Esophagus squamous epithelium (tissue), 4 donors: ENCODE measurements at regions not wholly inside any gene's neighbourhood (a gene's known extent, or its start where the extent isn't known, plus 50 kb on each side); places are given as distances from the start of the nearest gene placed in this dataset.

Experiments
- CTCF ChIP-seq, 6 experiments: fragments of 450-650 bp in 4 of 6; fragments of 200-600 bp in 2 of 6; sonication (generic) in 2 of 6; IDR thresholded peaks; one replicate each; pipeline ENCODE4 v1.5.1; 2016 to 2019; ENCODE audit warnings: antibody characterized with exemption in 6 of 6, mild to moderate bottlenecking in 4 of 6, moderate library complexity in 4 of 6
- POLR2A ChIP-seq, 4 donors: fragments of 450-650 bp; IDR thresholded peaks; one replicate each; pipeline ENCODE4 v1.6.1; 2017; ENCODE audit warnings: antibody characterized with exemption in 4 of 4, mild to moderate bottlenecking in 4 of 4, moderate library complexity in 3 of 4

- TF ChIP-seq POLR2A (IDR thresholded peaks at IDR 0.05) (no peak), CTCF (IDR thresholded peaks at IDR 0.05) (no peak)
Observed at GRCh38 chr10:106424981-106425380, 739.5 kb downstream of the SORCS1 start.
